Activated naive CD4-positive, alpha-beta T cell treated with anti-CD3 and anti-CD28 coated beads, Interleukin-2, amount 50 U/mL, for 24 hours (primary cell): ENCODE measurements at regions not wholly inside any gene's neighbourhood (a gene's known extent, or its start where the extent isn't known, plus 50 kb on each side); places are given as distances from the start of the nearest gene placed in this dataset.
A peak's percentile ranks its signal among the peaks of the same experiment; 100 is the strongest.

Source experiments
- H3K27ac Mint-ChIP-seq: one replicate; pipeline ENCODE4 v1.8.0; 2021; ENCODE audit warnings: mild to moderate bottlenecking, mixed read lengths
- H3K27me3 Mint-ChIP-seq: one replicate; pipeline ENCODE4 v1.8.0; 2021; ENCODE audit warnings: mixed read lengths
- H3K36me3 Mint-ChIP-seq: one replicate; pipeline ENCODE4 v1.8.0; 2021; ENCODE audit warnings: mixed read lengths
- H3K4me1 Mint-ChIP-seq: one replicate; pipeline ENCODE4 v1.8.0; 2021; ENCODE audit warnings: mixed read lengths
- H3K4me3 Mint-ChIP-seq: one replicate; pipeline ENCODE4 v1.8.0; 2021; ENCODE audit warnings: mild to moderate bottlenecking, mixed read lengths
- H3K9me3 Mint-ChIP-seq: one replicate; pipeline ENCODE4 v1.8.0; 2021; ENCODE audit warnings: mixed read lengths

DNA sequence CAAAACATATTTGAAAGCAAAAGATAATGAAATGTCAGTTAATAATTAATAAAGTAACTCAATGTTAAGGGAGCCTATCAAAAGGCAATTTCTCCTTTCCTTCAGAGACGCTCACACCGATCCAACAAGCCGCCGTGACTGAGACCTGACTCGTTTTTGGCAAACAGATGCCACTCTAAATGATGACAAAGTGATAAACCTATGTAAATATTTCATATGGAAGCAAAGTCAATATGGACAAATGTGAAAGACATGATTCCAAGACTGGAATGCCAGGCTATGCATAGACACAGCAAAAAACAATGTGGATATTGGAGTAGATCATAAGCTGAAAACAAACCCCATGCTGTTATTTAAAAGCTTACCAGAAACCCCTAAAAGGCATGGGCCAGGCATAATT lies 137.2 kb upstream of the SUCLG2 start:
- H3K4me3 Mint-ChIP-seq: no peak overlapping the region
- H3K27me3 Mint-ChIP-seq: no peaks in the 10 kb centered on the region
- peaks cover 15% of the 10 kb centered on the region for H3K4me1 Mint-ChIP-seq
- H3K36me3 Mint-ChIP-seq: no peaks in the 10 kb centered on the region
- H3K27ac Mint-ChIP-seq: no peak overlapping the region
- no peaks in the 10 kb centered on the region for H3K9me3 Mint-ChIP-seq

DNA sequence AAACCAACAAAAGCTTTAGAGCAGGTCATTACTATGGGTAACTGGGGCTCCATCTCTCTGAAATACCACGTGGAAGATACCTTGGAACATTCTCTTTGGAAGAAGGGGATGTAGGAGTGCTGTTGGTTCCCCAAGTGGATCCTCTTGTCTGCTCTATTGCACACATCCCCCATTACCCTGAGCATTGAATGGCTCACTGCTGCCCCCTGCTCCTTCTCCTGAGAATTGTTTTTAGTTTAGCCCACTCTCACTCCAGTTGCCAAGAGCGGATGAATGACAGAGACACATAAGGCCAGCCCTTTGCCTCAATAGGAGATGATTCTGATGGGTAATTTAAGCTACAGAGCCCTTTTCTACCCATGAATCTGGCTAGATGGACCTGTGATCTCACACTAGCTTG lies 135.6 kb upstream of the SUCLG2 start:
- Mint-ChIP-seq H3K4me3 (no peak overlapping the region), H3K36me3 (peaks cover 10% of the 10 kb centered on the region), H3K9me3 (peaks cover 9% of the 10 kb centered on the region), H3K27ac (no peak overlapping the region), H3K27me3 (no peaks in the 10 kb centered on the region), H3K4me1 (peaks cover 15% of the 10 kb centered on the region)

DNA sequence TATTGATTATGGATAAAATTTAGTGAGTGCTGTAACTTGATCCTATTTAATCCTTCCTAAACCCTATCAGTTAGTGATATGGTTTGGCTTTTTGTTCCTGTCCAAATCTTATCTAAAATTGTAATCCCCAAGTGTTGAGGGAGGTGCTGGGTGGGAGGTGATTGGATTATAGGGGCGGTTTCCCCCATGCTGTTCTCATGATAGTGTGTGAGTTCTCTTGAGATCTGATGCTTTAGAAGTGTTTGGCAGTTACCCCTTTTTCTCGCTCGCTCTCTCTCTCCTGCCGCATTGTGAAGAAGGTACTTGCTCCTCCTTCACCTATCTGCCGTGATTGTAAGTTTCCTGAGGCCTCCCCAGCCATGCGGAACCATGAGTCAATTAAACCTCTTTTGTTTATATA lies 134.0 kb upstream of the SUCLG2 start:
- Mint-ChIP-seq H3K4me3 (no peak overlapping the region), H3K9me3 (peaks cover 13% of the 10 kb centered on the region), H3K27ac (no peak overlapping the region), H3K27me3 (no peaks in the 10 kb centered on the region), H3K4me1 (peaks cover 15% of the 10 kb centered on the region), H3K36me3 (peaks cover 10% of the 10 kb centered on the region)

DNA sequence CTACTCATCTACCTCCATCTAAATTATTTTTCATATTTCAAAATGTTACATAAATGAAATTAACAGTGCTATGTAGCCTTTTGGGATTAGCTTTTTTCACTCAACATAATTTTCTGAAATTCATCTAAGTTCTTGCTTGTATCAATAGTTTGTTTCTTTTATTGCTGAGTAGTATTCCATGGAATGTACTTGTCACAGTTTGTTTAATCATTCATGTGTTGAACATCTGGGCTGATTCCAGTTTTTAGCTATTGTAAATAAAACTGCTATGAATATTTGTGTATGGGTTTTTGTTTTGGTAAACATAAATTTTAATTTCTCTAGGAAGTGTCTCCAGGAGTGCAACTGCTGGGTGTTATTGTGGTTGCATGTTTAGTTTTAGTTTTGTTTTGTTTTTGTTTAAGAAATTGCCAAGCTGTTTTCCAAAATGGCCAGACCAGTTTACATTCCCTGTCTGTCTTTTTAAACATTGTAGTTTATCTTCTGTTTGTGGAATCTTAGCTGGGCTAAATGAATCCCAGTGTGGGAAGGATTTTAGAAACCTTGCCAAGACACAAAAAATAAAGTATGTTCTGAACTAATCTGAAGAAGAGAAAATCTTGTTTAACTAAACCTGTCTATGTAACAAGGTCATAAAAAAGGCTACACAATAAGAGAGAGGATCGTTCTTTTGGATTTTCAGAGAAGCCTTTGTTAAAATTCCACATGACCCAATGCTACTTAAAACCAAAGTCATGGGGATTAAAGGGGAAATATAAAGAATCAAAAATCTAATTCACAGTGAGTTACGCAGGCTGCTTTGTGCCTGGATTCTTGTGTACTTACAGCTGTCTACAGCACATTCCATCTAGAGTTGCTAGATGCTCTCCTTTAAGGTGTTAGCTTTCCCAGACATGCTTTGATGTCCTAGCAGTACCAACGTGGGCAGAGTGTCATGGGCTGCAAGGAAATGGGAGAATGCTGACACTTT lies 129.2 kb upstream of the SUCLG2 start:
- Mint-ChIP-seq H3K27ac (no peak overlapping the region), H3K4me1 (no peaks in the 10 kb centered on the region), H3K36me3 (peaks cover 17% of the 10 kb centered on the region), H3K9me3 (peaks cover 13% of the 10 kb centered on the region), H3K4me3 (no peak overlapping the region), H3K27me3 (no peaks in the 10 kb centered on the region)

DNA sequence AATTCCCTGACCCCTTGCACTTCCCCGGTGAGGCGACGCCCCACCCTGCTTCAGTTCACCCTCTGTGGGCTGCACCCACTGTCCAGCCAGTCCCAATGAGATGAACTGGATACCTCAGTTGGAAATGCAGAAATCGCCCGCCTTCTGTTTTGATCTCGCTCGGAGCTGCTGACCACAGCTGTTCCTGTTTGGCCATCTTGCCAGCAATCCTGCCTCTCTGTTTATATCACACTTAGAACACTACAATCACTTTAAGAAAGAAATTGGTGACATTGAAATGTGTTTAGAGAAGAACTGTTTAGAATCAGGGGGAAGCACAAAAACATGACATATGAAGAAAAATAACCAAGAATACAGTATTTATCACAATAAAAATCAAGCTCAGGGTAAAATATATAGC lies 127.5 kb upstream of the SUCLG2 start:
- H3K27me3 Mint-ChIP-seq: no peaks in the 10 kb centered on the region
- H3K4me3 Mint-ChIP-seq: no peak overlapping the region
- H3K9me3 Mint-ChIP-seq: peaks cover 13% of the 10 kb centered on the region
- H3K4me1 Mint-ChIP-seq: no peaks in the 10 kb centered on the region
- peaks cover 17% of the 10 kb centered on the region for H3K36me3 Mint-ChIP-seq
- H3K27ac Mint-ChIP-seq: no peak overlapping the region

DNA sequence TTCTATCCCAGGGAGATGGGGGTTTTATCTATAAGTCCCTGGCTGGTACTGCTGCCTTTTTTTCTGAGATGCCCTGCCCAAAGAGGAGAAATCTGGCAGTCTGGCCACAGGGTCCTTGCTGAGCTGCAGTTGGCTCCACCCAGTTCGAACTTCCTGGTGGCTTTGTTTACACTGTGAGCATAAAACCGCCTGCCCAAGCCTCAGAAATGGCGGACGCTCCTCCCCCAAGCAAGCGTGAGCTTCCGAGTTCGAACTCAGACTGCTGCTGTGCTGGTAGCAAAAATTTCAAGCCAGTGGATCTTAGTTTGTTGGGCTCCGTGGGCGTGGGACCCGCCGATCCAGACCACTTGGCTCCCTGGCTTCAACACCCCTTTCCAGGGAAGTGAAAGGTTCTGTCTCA lies 126.8 kb upstream of the SUCLG2 start:
- H3K27ac Mint-ChIP-seq: no peak overlapping the region
- H3K4me3 Mint-ChIP-seq: no peak overlapping the region
- no peaks in the 10 kb centered on the region for H3K4me1 Mint-ChIP-seq
- H3K27me3 Mint-ChIP-seq: no peaks in the 10 kb centered on the region
- H3K9me3 Mint-ChIP-seq: peaks cover 13% of the 10 kb centered on the region
- H3K36me3 Mint-ChIP-seq: peaks cover 18% of the 10 kb centered on the region

DNA sequence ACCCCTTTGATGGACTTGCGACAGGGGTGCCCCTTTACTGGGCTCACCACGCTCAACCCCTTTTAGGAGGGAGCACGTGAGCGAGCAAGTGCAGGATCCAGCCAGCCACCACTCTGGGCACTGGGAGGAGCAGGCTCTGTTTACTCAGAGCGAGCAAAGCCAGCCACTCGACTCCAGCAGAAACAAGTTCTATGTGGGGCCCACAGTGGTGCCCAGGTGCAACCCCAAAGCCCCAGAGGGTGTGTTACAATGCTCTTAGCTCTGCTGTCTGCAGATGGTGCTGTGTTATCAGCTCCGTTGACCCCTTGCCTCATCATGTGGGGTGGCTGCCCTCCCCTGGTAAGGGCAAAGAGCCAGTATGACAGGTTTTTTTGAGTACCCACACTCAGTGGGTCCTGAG lies 120.3 kb upstream of the SUCLG2 start:
- H3K27ac Mint-ChIP-seq: no peak overlapping the region
- no peak overlapping the region for H3K4me3 Mint-ChIP-seq
- H3K27me3 Mint-ChIP-seq: no peaks in the 10 kb centered on the region
- H3K36me3 Mint-ChIP-seq: peaks cover 7% of the 10 kb centered on the region
- H3K9me3 Mint-ChIP-seq: peaks cover 3% of the 10 kb centered on the region
- no peaks in the 10 kb centered on the region for H3K4me1 Mint-ChIP-seq

DNA sequence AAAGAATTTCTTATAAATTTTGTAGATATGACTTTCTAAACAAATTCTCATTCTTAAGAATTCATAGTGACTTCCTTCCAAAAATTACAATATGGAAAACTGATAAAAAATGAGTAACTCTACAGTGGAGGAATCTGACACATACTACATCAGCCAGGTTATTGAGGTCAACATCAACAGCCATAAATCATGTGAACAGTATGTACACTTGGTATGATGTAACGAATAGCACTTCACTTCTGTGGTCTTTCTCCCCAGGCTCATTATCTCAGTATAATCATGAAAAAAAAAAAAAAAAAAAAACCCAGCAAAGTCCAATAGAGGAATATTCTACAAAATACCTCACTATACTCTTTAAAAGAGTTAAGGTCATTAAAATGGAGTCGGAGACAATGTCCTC lies 111.2 kb upstream of the SUCLG2 start:
- H3K4me3 Mint-ChIP-seq: no peak overlapping the region
- no peaks in the 10 kb centered on the region for H3K27me3 Mint-ChIP-seq
- no peak overlapping the region for H3K27ac Mint-ChIP-seq
- H3K9me3 Mint-ChIP-seq: peaks cover 30% of the 10 kb centered on the region
- H3K36me3 Mint-ChIP-seq: peaks cover 22% of the 10 kb centered on the region
- H3K4me1 Mint-ChIP-seq: peaks cover 3% of the 10 kb centered on the region

DNA sequence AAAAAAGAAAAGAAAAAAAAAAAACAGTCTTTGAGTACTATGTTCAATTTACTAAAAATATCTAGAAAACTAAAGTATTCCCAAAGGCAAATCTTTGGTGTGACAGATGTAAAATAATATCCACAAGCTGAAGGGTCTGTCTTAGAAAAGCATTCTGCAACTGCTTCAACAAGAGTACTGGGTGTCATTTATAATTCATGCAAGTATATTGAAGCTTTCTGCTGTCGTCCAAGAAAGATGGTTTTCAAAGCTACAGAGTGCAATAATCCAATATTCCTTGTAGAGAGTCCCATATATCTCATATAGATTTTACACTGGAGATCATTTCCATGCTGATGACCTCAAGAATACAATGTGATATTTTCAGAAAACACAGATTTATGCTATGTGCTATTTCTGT lies 90.9 kb upstream of the SUCLG2 start:
- H3K4me3 Mint-ChIP-seq: no peak overlapping the region
- H3K27me3 Mint-ChIP-seq: no peaks in the 10 kb centered on the region
- no peak overlapping the region for H3K27ac Mint-ChIP-seq
- peaks cover 51% of the 10 kb centered on the region for H3K4me1 Mint-ChIP-seq
- peaks cover 12% of the 10 kb centered on the region for H3K36me3 Mint-ChIP-seq
- H3K9me3 Mint-ChIP-seq: peaks cover 10% of the 10 kb centered on the region

DNA sequence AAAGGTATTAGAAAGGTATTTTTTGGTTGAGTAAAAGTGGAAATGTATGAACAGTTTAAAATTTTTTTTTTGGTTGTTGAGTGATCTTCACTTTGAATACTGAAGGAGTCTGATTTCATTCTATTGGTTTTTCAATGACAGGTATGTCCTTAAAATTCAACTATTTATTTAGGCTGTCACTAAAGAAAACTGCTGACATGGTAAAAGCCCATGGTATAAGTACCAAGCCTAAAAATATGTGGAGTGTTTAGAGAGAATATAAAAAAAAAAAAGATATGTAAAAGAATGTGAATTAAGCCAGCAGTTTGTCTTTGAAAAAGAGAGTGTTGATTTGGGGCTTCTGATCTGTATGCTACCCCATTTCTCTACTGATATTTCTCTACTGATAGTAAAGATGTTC lies 90.3 kb upstream of the SUCLG2 start:
- Mint-ChIP-seq H3K4me1 (peaks cover 57% of the 10 kb centered on the region), H3K9me3 (peaks cover 10% of the 10 kb centered on the region), H3K27me3 (no peaks in the 10 kb centered on the region), H3K36me3 (peaks cover 12% of the 10 kb centered on the region), H3K4me3 (no peak overlapping the region), H3K27ac (no peak overlapping the region)

DNA sequence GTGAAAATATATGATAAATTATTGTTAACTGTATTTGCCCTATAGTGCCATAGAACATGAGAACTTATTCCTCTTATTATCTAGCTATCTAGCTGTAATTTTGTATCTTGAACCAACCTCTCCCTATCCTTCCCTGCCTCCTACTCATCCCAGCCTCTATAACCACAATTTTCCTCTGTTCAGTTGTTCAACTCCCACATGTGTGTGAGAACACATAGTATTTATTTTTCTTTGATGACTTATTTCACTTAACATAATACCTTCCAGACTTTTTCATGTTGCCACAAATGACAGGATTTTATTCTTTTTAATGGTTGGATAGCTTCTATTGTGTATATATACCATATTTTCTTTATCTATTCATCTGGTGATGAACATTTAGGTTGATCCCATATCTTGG lies 85.4 kb upstream of the SUCLG2 start:
- peaks cover 18% of the 10 kb centered on the region for H3K36me3 Mint-ChIP-seq
- peaks cover 92% of the 10 kb centered on the region for H3K4me1 Mint-ChIP-seq
- peaks cover 5% of the 10 kb centered on the region for H3K9me3 Mint-ChIP-seq
- H3K27ac Mint-ChIP-seq: peak overlapping the region; percentile 46
- no peaks in the 10 kb centered on the region for H3K27me3 Mint-ChIP-seq
- no peak overlapping the region for H3K4me3 Mint-ChIP-seq

DNA sequence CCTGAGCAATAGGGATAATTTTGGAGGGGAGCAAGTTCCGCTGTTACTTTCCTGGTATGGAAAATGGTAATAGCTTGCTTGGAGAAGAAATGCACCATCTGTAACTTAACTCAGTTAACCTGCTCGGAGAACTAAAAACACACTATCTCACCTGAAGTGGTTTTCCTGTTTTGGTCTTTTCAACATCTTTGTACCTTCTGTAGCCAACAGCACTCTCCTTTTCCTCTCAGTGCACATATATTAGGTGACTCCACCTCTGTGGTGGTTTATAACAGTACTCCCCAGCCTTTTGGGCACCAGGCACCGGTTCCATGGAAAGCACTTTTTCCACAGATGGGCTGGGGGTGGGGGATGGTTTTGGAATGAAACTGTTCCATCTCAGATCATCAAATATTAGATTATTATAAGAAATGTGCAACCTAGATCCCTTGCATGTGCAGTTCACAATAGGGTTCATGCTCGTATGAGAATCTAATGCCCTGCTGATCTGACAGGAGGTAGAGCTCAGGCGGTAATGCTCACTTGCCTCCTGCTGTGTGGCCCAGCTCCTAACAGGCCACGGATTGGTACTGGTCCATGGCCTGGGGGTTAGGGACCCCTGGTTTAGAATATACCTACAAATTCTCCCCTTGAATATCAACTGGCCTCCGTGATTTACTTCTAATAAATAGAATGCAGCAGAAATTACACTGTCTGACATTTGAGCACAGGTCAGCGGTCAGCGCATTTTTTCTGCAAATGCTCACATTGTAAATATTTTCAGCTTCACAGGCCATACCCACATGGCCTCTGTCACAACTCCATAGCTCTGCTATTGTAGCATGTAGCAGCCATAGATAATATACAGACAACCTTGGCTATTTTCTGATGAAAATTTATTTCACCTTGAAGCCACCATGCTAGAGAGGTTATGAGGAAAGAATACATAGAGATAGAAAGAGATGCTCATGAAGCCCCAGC lies 83.8 kb upstream of the SUCLG2 start:
- Mint-ChIP-seq H3K4me1 (peaks cover 81% of the 10 kb centered on the region), H3K27ac (peak overlapping the region; percentile 82), H3K9me3 (peaks cover 5% of the 10 kb centered on the region), H3K36me3 (peaks cover 22% of the 10 kb centered on the region), H3K4me3 (peak overlapping the region; percentile 26), H3K27me3 (no peaks in the 10 kb centered on the region)

DNA sequence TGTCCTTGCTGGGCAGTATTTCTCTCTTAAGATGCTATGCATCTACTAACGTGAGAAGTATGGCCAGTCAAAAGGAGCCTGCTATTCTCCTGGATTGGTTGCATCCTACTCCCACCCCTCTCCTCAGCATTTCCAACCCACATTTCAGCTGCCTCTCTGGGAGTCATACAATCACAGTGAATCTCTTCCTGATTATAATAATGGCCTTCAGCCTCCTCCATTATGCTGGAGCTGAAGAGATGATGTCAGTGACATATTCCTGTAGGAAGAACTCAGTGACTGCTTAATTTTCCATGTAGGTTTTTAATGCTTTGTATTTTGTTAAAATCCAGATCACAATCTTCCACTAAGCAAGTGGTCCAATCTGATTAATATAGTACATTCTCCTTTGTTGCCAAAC lies 82.7 kb upstream of the SUCLG2 start:
- Mint-ChIP-seq H3K4me3 (peak overlapping the region; percentile 26), H3K27me3 (no peaks in the 10 kb centered on the region), H3K36me3 (peaks cover 18% of the 10 kb centered on the region), H3K9me3 (no peaks in the 10 kb centered on the region), H3K27ac (peak overlapping the region; percentile 82), H3K4me1 (peaks cover 74% of the 10 kb centered on the region)

DNA sequence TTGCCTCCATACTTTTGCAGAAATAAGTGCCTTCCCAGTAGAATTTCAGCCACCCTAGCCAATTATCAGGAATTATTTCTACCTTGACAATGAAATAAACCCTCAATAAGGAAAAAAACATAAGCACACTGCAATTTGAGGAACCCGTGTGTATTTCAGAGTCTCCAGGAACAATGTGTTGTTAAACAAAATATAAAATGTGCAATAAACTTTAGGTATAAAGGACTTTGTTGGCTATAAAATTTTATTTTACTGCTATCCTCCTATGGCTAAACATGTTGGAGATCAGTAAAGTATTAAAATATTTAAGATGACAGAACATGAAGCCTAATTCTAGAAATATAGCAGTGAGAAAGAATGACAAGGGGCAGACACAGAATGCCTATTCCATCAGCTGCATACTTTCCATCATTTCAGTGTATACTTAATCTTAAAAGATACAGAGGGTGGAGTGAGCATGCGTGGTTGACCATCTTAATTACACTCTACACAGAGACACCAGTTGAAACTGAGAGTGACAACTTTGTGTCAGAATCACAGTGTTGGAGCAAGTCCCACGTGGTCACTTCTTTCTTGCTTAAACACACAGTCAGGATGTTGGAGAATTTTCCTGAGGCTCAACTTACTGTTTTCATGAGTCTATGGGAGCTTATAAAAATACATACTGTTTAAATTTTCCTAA lies 79.0 kb upstream of the SUCLG2 start:
- H3K36me3 Mint-ChIP-seq: peaks cover 14% of the 10 kb centered on the region
- H3K4me1 Mint-ChIP-seq: peaks cover 44% of the 10 kb centered on the region
- no peak overlapping the region for H3K4me3 Mint-ChIP-seq
- H3K27me3 Mint-ChIP-seq: no peaks in the 10 kb centered on the region
- no peaks in the 10 kb centered on the region for H3K9me3 Mint-ChIP-seq
- H3K27ac Mint-ChIP-seq: no peak overlapping the region

DNA sequence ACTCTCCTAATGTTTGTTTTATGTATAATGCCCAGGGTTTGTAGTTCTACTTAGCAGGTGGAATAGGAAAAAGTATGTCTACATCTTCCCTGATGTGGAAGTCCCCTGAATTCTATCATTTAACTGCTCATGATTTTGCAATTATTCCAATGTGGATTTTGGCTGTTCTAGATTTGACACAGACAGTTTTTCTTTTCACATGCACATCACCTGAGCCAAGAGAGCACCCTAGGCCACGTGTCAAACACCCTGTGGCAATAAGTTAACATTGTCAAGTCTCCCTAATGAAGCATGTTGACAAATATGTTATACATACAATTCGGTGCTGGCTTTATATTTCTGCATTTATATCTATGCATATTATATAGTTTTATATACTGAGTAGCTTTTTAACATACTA lies 70.0 kb upstream of the SUCLG2 start:
- peaks cover 7% of the 10 kb centered on the region for H3K9me3 Mint-ChIP-seq
- H3K36me3 Mint-ChIP-seq: peaks cover 7% of the 10 kb centered on the region
- no peak overlapping the region for H3K4me3 Mint-ChIP-seq
- no peaks in the 10 kb centered on the region for H3K27me3 Mint-ChIP-seq
- H3K4me1 Mint-ChIP-seq: peaks cover 16% of the 10 kb centered on the region
- H3K27ac Mint-ChIP-seq: no peak overlapping the region
